ENCODE measurements at regions not wholly inside any gene's neighbourhood (a gene's known extent, or its start where the extent isn't known, plus 50 kb on each side); places are given as distances from the start of the nearest gene placed in this dataset.
"Not testable (repeated sequence)": the region's sequence is repeated elsewhere in the genome, so short reads cannot be mapped to it uniquely, and the experiment has no call there.

- no peak for DNase-seq
These were observed 205.9 kb upstream of the SLC39A10 start for GRCh38 chr2:195451160-195451559.

GRCh38 chr2:195450552-195451113, 206.4 kb upstream of the SLC39A10 start:
- no peak for DNase-seq

- DNase-seq, result no peak
These were observed 209.6 kb upstream of the SLC39A10 start for GRCh38 chr2:195447323-195447975.

- DNase-seq, result no peak
These were observed 211.4 kb upstream of the SLC39A10 start for GRCh38 chr2:195445639-195446038.

GRCh38 chr2:195443926-195444325, 213.1 kb upstream of the SLC39A10 start:
- DNase-seq, result no peak

GRCh38 chr2:195442458-195443175, 214.4 kb upstream of the SLC39A10 start:
- peak in 1 of 5 donors; percentile 9 for DNase-seq

GRCh38 chr2:195438692-195439091, 218.3 kb upstream of the SLC39A10 start:
- DNase-seq, result no peak

GRCh38 chr2:195437521-195437920, 219.5 kb upstream of the SLC39A10 start:
- no peak for DNase-seq

GRCh38 chr2:195434346-195434745, 222.7 kb upstream of the SLC39A10 start:
- DNase-seq, result no peak

GRCh38 chr2:195433729-195434128, 223.3 kb upstream of the SLC39A10 start:
- DNase-seq, result not testable (repeated sequence)

GRCh38 chr2:195428673-195429072, 228.4 kb upstream of the SLC39A10 start:
- DNase-seq, result no peak

GRCh38 chr2:195425328-195425727, 231.7 kb upstream of the SLC39A10 start:
- no peak for DNase-seq

- no peak for DNase-seq
These were observed 238.0 kb upstream of the SLC39A10 start for GRCh38 chr2:195419033-195419432.

GRCh38 chr2:195414537-195415100, 242.4 kb upstream of the SLC39A10 start:
- no peak for DNase-seq

- no peak for DNase-seq
These were observed 243.1 kb upstream of the SLC39A10 start for GRCh38 chr2:195413944-195414343.

- DNase-seq, result no peak
These were observed 243.6 kb upstream of the SLC39A10 start for GRCh38 chr2:195413422-195413821.

GRCh38 chr2:195411219-195411687, 245.8 kb upstream of the SLC39A10 start:
- DNase-seq, result no peak

GRCh38 chr2:195410074-195410671, 246.9 kb upstream of the SLC39A10 start:
- DNase-seq, result no peak

- DNase-seq, result no peak
These were observed 248.2 kb upstream of the SLC39A10 start for GRCh38 chr2:195408811-195409210.

- DNase-seq, result no peak
These were observed 248.8 kb upstream of the SLC39A10 start for GRCh38 chr2:195408196-195408595.

GRCh38 chr2:195407783-195408182, 249.2 kb upstream of the SLC39A10 start:
- no peak for DNase-seq

GRCh38 chr2:195406886-195407603, 250.0 kb upstream of the SLC39A10 start:
- DNase-seq, result peak in 1 of 5 donors; percentile 20
